22Rv1 (cell line): ENCODE measurements at regions not wholly inside any gene's neighbourhood (a gene's known extent, or its start where the extent isn't known, plus 50 kb on each side); places are given as distances from the start of the nearest gene placed in this dataset.
"Not testable (repeated sequence)": the region's sequence is repeated elsewhere in the genome, so short reads cannot be mapped to it uniquely, and the experiment has no call there.

Experiments used
- ZFX ChIP-seq: fragments of 450-650 bp; IDR thresholded peaks from 2 replicates; pipeline ENCODE4 v1.6.1; 2017; ENCODE audit warnings: antibody characterized with exemption, borderline replicate concordance
- TF ChIP-seq, protein P1 (sequence below): fragments of 450-650 bp; IDR thresholded peaks from 2 replicates; pipeline ENCODE4 v1.5.1; 2017; ENCODE audit warnings: mild to moderate bottlenecking

DNA sequence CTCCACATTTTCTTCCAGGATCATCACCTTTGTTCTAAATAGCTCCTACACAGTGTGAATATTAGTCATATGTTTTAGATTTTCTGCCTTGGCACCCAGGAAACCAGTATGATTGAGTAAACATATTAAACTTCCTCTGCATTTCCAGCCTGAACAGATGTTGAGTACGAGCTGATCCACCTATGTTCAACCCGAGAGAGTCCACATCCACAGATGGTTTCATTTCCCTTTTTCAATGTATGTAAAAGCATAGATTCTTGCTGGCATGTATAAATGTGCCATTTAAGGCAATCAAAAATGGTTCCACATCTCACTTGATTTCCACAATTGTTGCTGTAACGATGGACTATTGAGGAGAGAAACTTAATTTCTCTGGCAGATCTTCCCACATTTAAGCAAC is 74.2 kb downstream of the ZNF716 start:
- TF ChIP-seq, protein P1, sequence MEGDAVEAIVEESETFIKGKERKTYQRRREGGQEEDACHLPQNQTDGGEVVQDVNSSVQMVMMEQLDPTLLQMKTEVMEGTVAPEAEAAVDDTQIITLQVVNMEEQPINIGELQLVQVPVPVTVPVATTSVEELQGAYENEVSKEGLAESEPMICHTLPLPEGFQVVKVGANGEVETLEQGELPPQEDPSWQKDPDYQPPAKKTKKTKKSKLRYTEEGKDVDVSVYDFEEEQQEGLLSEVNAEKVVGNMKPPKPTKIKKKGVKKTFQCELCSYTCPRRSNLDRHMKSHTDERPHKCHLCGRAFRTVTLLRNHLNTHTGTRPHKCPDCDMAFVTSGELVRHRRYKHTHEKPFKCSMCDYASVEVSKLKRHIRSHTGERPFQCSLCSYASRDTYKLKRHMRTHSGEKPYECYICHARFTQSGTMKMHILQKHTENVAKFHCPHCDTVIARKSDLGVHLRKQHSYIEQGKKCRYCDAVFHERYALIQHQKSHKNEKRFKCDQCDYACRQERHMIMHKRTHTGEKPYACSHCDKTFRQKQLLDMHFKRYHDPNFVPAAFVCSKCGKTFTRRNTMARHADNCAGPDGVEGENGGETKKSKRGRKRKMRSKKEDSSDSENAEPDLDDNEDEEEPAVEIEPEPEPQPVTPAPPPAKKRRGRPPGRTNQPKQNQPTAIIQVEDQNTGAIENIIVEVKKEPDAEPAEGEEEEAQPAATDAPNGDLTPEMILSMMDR: not testable (repeated sequence)
- TF ChIP-seq ZFX: not testable (repeated sequence)
